GM23338 (cell line): ENCODE measurements at regions not wholly inside any gene's neighbourhood (a gene's known extent, or its start where the extent isn't known, plus 50 kb on each side); places are given as distances from the start of the nearest gene placed in this dataset.

Source experiments
- POLR2AphosphoS5 ChIP-seq: IDR thresholded peaks from 2 replicates; pipeline ENCODE4 v1.6.1; 2016; ENCODE audit warnings: antibody characterized with exemption, low read depth
- TF ChIP-seq, protein P1 (sequence below), 2 experiments: fragments of 200-600 bp in 1 of 2; sonication (generic) in 1 of 2; conservative IDR thresholded peaks; 2 replicates each; pipeline versions ENCODE4 v1.5.1 to v1.6.1; 2016 to 2017; ENCODE audit warnings: antibody characterized with exemption in 2 of 2, low read depth in 2 of 2, mild to moderate bottlenecking in 2 of 2, moderate library complexity in 1 of 2
- TF ChIP-seq, protein P2 (sequence below): IDR thresholded peaks from 2 replicates; pipeline ENCODE4 v1.6.1; 2016; ENCODE audit warnings: antibody characterized with exemption
- TF ChIP-seq, protein P3 (sequence below): IDR thresholded peaks from one replicate; pipeline ENCODE4 v1.6.1; 2018; ENCODE audit warnings: antibody characterized with exemption; ENCODE audit not compliant: unreplicated experiment

DNA sequence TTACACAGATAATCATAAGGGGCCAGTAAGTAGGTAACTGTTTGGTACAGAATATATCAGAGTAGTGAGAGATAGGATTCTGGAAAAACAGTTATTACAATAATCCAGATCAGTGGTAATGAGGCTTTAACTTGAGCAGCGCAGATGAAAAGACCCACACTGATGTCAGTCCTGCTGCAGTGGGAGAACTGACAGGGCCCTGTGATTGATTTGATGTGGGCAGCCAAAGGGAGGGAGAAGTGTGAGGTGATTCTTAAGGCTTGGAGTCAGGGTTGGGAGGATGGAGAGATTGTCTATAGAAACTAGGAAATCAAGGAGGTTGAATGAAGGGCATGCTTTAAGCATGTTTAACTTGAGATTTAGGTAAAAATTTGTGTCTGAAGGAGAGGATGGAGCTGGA is 161.4 kb downstream of the VSIG4 start:
- TF ChIP-seq, protein P1, sequence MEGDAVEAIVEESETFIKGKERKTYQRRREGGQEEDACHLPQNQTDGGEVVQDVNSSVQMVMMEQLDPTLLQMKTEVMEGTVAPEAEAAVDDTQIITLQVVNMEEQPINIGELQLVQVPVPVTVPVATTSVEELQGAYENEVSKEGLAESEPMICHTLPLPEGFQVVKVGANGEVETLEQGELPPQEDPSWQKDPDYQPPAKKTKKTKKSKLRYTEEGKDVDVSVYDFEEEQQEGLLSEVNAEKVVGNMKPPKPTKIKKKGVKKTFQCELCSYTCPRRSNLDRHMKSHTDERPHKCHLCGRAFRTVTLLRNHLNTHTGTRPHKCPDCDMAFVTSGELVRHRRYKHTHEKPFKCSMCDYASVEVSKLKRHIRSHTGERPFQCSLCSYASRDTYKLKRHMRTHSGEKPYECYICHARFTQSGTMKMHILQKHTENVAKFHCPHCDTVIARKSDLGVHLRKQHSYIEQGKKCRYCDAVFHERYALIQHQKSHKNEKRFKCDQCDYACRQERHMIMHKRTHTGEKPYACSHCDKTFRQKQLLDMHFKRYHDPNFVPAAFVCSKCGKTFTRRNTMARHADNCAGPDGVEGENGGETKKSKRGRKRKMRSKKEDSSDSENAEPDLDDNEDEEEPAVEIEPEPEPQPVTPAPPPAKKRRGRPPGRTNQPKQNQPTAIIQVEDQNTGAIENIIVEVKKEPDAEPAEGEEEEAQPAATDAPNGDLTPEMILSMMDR (conservative IDR thresholded peaks at IDR 0.05; ENCODE audit: low read depth in 2 of 2), result no peak
- TF ChIP-seq POLR2AphosphoS5, result no peak
- TF ChIP-seq, protein P2, sequence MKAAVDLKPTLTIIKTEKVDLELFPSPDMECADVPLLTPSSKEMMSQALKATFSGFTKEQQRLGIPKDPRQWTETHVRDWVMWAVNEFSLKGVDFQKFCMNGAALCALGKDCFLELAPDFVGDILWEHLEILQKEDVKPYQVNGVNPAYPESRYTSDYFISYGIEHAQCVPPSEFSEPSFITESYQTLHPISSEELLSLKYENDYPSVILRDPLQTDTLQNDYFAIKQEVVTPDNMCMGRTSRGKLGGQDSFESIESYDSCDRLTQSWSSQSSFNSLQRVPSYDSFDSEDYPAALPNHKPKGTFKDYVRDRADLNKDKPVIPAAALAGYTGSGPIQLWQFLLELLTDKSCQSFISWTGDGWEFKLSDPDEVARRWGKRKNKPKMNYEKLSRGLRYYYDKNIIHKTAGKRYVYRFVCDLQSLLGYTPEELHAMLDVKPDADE, result no peak
- TF ChIP-seq, protein P3, sequence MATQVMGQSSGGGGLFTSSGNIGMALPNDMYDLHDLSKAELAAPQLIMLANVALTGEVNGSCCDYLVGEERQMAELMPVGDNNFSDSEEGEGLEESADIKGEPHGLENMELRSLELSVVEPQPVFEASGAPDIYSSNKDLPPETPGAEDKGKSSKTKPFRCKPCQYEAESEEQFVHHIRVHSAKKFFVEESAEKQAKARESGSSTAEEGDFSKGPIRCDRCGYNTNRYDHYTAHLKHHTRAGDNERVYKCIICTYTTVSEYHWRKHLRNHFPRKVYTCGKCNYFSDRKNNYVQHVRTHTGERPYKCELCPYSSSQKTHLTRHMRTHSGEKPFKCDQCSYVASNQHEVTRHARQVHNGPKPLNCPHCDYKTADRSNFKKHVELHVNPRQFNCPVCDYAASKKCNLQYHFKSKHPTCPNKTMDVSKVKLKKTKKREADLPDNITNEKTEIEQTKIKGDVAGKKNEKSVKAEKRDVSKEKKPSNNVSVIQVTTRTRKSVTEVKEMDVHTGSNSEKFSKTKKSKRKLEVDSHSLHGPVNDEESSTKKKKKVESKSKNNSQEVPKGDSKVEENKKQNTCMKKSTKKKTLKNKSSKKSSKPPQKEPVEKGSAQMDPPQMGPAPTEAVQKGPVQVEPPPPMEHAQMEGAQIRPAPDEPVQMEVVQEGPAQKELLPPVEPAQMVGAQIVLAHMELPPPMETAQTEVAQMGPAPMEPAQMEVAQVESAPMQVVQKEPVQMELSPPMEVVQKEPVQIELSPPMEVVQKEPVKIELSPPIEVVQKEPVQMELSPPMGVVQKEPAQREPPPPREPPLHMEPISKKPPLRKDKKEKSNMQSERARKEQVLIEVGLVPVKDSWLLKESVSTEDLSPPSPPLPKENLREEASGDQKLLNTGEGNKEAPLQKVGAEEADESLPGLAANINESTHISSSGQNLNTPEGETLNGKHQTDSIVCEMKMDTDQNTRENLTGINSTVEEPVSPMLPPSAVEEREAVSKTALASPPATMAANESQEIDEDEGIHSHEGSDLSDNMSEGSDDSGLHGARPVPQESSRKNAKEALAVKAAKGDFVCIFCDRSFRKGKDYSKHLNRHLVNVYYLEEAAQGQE, result no peak
